ENCODE measurements at regions not wholly inside any gene's neighbourhood (a gene's known extent, or its start where the extent isn't known, plus 50 kb on each side); places are given as distances from the start of the nearest gene placed in this dataset.

- 94% methylated on average over 1 of the region's 1 CpG for WGBS
- Histone ChIP-seq H3K36me3 (no peaks in the 10 kb centered on the region), H3K27me3 (replicated peaks; ENCODE audit: insufficient read depth) (no peaks in the 10 kb centered on the region), H3K27ac (no peak overlapping the region), H3K9me3 (no peaks in the 10 kb centered on the region), H3K4me1 (replicated peaks) (no peaks in the 10 kb centered on the region), H3K4me3 (no peak overlapping the region)
- intact Hi-C loops (cut with DNase I) = loop anchor here (5.0 to 10.0 kb wide), 3 partner anchors 78 to 386 kb away; no protein-coding TSS in a partner anchor
- TF ChIP-seq, protein P1, sequence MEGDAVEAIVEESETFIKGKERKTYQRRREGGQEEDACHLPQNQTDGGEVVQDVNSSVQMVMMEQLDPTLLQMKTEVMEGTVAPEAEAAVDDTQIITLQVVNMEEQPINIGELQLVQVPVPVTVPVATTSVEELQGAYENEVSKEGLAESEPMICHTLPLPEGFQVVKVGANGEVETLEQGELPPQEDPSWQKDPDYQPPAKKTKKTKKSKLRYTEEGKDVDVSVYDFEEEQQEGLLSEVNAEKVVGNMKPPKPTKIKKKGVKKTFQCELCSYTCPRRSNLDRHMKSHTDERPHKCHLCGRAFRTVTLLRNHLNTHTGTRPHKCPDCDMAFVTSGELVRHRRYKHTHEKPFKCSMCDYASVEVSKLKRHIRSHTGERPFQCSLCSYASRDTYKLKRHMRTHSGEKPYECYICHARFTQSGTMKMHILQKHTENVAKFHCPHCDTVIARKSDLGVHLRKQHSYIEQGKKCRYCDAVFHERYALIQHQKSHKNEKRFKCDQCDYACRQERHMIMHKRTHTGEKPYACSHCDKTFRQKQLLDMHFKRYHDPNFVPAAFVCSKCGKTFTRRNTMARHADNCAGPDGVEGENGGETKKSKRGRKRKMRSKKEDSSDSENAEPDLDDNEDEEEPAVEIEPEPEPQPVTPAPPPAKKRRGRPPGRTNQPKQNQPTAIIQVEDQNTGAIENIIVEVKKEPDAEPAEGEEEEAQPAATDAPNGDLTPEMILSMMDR (IDR thresholded peaks at IDR 0.05) = no peak
- TF ChIP-seq POLR2AphosphoS5 (IDR thresholded peaks at IDR 0.05) = no peak
- TF ChIP-seq POLR2A (IDR thresholded peaks at IDR 0.05) = no peak
- no peak for DNase-seq (ENCODE audit: low spot score)
Observed at GRCh38 chr1:55988963-55989452, 590.4 kb downstream of the PLPP3 start.

DNA sequence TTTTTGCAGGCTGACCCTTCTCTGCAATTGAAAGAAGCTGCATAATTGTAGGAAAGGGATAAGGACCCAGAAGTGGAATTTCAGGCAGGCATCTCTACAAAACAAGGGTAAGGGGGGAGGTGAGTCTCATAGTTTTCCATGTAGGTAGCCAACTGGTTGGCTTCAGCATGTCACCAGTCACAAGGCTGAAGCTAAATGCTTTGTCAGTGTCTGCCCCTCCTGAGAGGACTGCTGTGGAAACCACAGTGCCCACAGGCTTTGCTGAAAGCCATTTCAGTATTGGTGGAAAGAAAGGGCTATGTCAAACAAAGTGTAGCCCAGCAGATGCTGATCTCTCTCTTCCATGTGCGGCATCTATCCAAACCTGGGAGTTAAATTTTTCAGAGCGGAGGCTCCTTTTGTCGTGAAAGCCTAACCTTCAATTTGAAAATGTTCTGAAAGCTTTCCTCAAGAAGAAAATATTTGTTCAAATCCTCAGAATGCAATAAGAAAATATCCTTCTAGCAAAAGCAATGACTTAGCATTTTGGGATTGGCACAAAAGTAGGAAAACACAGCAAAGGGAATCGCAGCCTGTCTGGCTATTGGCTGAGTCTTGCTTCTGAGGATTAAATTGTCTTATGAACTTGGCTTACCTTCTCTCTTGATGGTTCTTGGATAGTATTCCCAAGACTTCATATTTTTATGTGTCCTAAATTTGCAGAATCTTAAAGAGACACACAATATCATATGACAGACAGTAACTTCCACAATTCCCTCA is 591.7 kb downstream of the PLPP3 start:
- intact Hi-C loops (cut with DNase I) = loop anchor here (5.0 to 10.0 kb wide), 3 partner anchors 80 to 387 kb away; no protein-coding TSS in a partner anchor
- TF ChIP-seq, protein P1 (IDR thresholded peaks at IDR 0.05) = no peak
- TF ChIP-seq POLR2AphosphoS5 (IDR thresholded peaks at IDR 0.05) (no peak), POLR2A (IDR thresholded peaks at IDR 0.05) (no peak)
- Histone ChIP-seq H3K9me3 (no peaks in the 10 kb centered on the region), H3K27ac (no peak overlapping the region), H3K4me3 (no peak overlapping the region), H3K4me1 (replicated peaks) (no peaks in the 10 kb centered on the region), H3K36me3 (no peaks in the 10 kb centered on the region), H3K27me3 (replicated peaks; ENCODE audit: insufficient read depth) (no peaks in the 10 kb centered on the region)
- no peak for DNase-seq (ENCODE audit: low spot score)
- WGBS = 70% methylated on average over 4 of the region's 4 CpGs

- intact Hi-C loops (cut with DNase I) = loop anchor here (5.0 to 10.0 kb wide), 3 partner anchors 81 to 389 kb away; no protein-coding TSS in a partner anchor
Observed at GRCh38 chr1:55986003-55986402, 593.4 kb downstream of the PLPP3 start.

GRCh38 chr1:55981010-55981650 is 598.2 kb downstream of the PLPP3 start:
- 76% methylated on average over 2 of the region's 2 CpGs for WGBS
- H3K4me3 ChIP-seq = no peak overlapping the region

More at GRCh38 chr1:55986003-55986402, 593.4 kb downstream of the PLPP3 start:
- no peaks in the 10 kb centered on the region for H3K27me3 ChIP-seq (replicated peaks; ENCODE audit: insufficient read depth)
- no peaks in the 10 kb centered on the region for H3K4me1 ChIP-seq (replicated peaks)
- H3K4me3 ChIP-seq = no peak overlapping the region
- no peak overlapping the region for H3K27ac ChIP-seq
- H3K9me3 ChIP-seq = no peaks in the 10 kb centered on the region
- H3K36me3 ChIP-seq = no peaks in the 10 kb centered on the region
- DNase-seq (ENCODE audit: low spot score) = no peak
- TF ChIP-seq, protein P1 (IDR thresholded peaks at IDR 0.05) = no peak
- TF ChIP-seq POLR2AphosphoS5 (IDR thresholded peaks at IDR 0.05) = no peak
- no peak for TF ChIP-seq POLR2A (IDR thresholded peaks at IDR 0.05)
- WGBS = 78% methylated on average over 1 of the region's 1 CpG

DNA sequence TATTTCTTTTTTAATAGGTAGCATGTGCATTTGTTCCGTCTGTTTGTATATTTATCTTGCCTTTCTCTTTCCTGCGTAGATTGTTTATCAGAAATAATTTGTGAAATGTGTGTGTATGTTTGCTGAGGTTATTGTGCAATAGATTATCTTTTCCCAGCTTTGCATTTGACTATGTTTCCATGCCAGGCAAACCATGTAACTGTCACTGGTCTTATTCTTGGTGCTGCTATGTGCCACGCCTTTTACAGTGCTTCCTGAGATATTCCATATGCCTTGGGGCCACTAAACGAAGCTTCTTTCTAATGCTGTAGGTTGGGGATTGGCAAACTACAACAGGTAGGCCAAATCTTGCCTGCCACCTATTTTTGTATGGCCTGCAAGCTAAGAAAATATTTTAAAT is 598.8 kb downstream of the PLPP3 start:
- Histone ChIP-seq H3K4me3 (no peak overlapping the region), H3K4me1 (replicated peaks) (no peaks in the 10 kb centered on the region), H3K36me3 (no peaks in the 10 kb centered on the region), H3K27me3 (replicated peaks; ENCODE audit: insufficient read depth) (no peaks in the 10 kb centered on the region), H3K27ac (no peak overlapping the region), H3K9me3 (no peaks in the 10 kb centered on the region)
- TF ChIP-seq POLR2AphosphoS5 (IDR thresholded peaks at IDR 0.05) (no peak), POLR2A (IDR thresholded peaks at IDR 0.05) (no peak)
- TF ChIP-seq, protein P1 (IDR thresholded peaks at IDR 0.05) = no peak
- no peak for DNase-seq (ENCODE audit: low spot score)
- 66% methylated on average over 4 of the region's 4 CpGs for WGBS
- intact Hi-C loops (cut with DNase I) = loop anchor here (10.0 kb wide), 1 partner anchor 394 kb away; no protein-coding TSS in a partner anchor

More at GRCh38 chr1:55981010-55981650, 598.2 kb downstream of the PLPP3 start:
- TF ChIP-seq POLR2AphosphoS5 (IDR thresholded peaks at IDR 0.05) = no peak
- DNase-seq (ENCODE audit: low spot score) = no peak
- Histone ChIP-seq H3K27me3 (replicated peaks; ENCODE audit: insufficient read depth) (no peaks in the 10 kb centered on the region), H3K36me3 (no peaks in the 10 kb centered on the region), H3K4me1 (replicated peaks) (no peaks in the 10 kb centered on the region), H3K9me3 (no peaks in the 10 kb centered on the region), H3K27ac (no peak overlapping the region)
- intact Hi-C loops (cut with DNase I) = loop anchor here (10.0 kb wide), 1 partner anchor 394 kb away; no protein-coding TSS in a partner anchor

All from prostate gland (tissue), 2 donors.